ENCODE measurements at regions not wholly inside any gene's neighbourhood (a gene's known extent, or its start where the extent isn't known, plus 50 kb on each side); places are given as distances from the start of the nearest gene placed in this dataset.

DNA sequence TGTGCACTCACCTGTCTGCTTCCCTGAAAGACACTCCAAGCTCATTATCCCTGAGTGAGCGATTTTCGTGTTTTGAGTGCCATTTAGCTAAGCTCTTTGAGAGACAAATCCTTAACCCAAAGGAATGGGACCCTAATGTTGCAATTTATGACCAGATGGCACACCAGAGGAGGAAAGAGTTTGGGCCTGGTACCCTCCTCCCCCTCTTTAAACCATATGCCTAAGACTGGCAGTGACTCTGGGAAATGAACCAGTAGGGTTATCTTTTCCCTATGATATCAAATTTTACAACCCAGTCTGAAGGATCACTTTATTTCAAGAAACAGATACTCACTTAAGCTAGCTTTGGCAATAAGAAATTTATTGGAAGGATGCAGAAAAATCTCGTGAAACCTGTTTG, 550.4 kb downstream of the TOX3 start:
- CTCF ChIA-PET: interaction anchor here (1.6 kb wide), 1 partner anchor 14 kb away, joined by 5 read pairs; no protein-coding TSS in a partner anchor
- no peak for TF ChIP-seq CTCF (IDR thresholded peaks at IDR 0.05; ENCODE audit: control extremely low read depth, extremely low read depth, low read depth, missing control alignments)
- POLR2A ChIA-PET: no interaction called here
- DNase-seq (ENCODE audit: extremely low spot score): no peak

DNA sequence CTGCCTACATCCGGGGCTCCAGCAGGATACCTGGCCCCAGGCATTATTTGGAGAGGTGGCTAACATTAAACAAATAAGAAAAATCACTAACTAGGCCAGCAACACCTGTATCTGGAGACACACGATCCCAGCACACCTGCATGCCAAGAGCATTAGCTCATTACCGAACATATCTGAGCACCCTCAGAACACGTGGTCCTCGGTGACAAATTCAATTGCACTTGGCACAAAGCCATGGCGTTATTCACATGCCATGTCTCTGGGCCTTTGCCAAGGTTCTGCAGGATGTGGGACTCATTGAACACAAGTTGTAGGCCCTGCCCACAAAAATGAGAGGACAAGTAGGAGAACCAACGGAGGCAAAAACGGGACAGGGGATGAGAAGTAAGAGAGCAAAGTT, 552.3 kb downstream of the TOX3 start:
- ChIA-PET CTCF (no interaction called here), POLR2A (no interaction called here)
- no peak for DNase-seq (ENCODE audit: extremely low spot score)
- TF ChIP-seq CTCF (IDR thresholded peaks at IDR 0.05; ENCODE audit: control extremely low read depth, extremely low read depth, low read depth, missing control alignments): no peak

DNA sequence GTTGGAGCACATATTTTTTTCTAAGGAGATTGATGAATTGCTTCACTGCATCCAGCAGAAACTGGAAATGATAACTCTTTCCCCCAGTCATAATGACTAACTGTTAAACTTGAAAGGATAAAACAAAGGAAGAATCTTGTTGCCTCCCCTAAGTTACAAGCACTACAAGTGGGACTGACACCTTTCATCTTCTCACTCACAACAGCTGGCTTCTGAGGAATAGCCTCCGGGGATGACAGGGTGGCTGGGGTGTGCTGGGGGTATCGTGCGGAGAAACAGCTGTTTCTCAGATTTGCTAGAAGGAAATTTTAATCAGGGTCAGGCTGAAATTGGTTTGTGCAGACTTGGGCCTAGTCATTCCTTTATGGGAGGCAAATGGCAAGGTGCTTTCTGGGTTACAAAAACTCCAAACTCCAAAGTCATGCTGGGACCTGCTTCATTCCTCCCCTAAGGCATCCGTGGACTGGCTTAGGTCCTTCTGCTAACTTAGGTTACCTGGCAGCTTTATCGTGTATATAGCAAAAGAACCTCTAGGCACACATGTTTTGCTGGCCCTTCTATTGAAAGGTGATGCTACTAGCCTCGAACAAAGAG, 557.2 kb downstream of the TOX3 start:
- TF ChIP-seq CTCF (IDR thresholded peaks at IDR 0.05; ENCODE audit: control extremely low read depth, extremely low read depth, low read depth, missing control alignments): no peak
- DNase-seq (ENCODE audit: extremely low spot score): no peak
- ChIA-PET POLR2A (no interaction called here), CTCF (no interaction called here)

- POLR2A ChIA-PET: no interaction called here
- CTCF ChIA-PET: no interaction called here
- DNase-seq (ENCODE audit: extremely low spot score): no peak
- TF ChIP-seq CTCF (IDR thresholded peaks at IDR 0.05; ENCODE audit: control extremely low read depth, extremely low read depth, low read depth, missing control alignments): no peak
Measured at GRCh38 chr16:51988977-51989376, 558.0 kb downstream of the TOX3 start.

GRCh38 chr16:51987519-51987918, 559.4 kb downstream of the TOX3 start:
- no peak for TF ChIP-seq CTCF (IDR thresholded peaks at IDR 0.05; ENCODE audit: control extremely low read depth, extremely low read depth, low read depth, missing control alignments)
- ChIA-PET POLR2A (no interaction called here), CTCF (no interaction called here)
- no peak for DNase-seq (ENCODE audit: extremely low spot score)

DNA sequence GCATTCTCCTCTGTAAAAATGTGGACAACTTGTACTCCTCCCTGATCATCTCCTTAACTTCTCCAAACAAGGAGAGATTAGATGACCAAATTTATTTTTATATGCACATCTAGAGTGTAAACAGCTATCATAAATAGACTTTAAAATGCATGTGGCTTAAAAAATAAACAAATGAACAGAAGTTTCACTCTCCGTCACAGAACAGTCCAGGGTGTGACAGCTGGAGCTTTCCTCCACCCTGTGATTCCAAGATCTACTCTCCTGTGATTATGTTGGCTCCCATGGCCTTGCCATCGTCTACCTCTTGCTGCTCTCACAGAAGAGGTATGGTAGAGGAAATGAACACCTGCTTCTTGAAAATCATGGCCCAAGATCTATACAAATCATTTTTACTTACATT, 560.2 kb downstream of the TOX3 start:
- POLR2A ChIA-PET: no interaction called here
- no peak for DNase-seq (ENCODE audit: extremely low spot score)
- CTCF ChIA-PET: interaction anchor here (1.3 kb wide), 1 partner anchor 37 kb away, joined by 4 read pairs; no protein-coding TSS in a partner anchor
- no peak for TF ChIP-seq CTCF (IDR thresholded peaks at IDR 0.05; ENCODE audit: control extremely low read depth, extremely low read depth, low read depth, missing control alignments)

DNA sequence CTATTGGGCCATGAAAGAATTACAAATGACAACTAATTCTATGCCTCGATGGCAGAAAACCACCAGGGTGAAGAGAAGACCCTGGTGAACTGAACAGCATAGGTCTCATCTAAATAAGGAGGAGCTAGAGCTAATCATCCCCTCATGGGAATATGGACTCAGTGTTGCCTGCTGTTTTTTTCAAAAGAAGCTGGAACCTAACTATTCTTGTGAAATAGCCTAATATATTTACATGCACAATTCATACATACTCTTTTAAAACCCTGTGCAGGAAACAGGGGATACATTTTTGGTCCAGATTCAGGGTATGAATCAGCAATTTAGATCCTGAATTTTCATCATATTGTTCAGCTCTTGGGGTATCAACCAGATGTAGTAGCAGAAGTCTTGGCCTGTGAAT, 560.6 kb downstream of the TOX3 start:
- ChIA-PET POLR2A (no interaction called here), CTCF (interaction anchor here (1.3 kb wide), 1 partner anchor 36 kb away, joined by 4 read pairs; no protein-coding TSS in a partner anchor)
- no peak for TF ChIP-seq CTCF (IDR thresholded peaks at IDR 0.05; ENCODE audit: control extremely low read depth, extremely low read depth, low read depth, missing control alignments)
- DNase-seq (ENCODE audit: extremely low spot score): no peak

All from GM10248 (cell line).